GM23338 (cell line): ENCODE measurements at regions not wholly inside any gene's neighbourhood (a gene's known extent, or its start where the extent isn't known, plus 50 kb on each side); places are given as distances from the start of the nearest gene placed in this dataset.

Source experiments
- ATAC-seq: fragments of 200-7000 bp; cut with Tn5 transposase; 3 replicates; pipeline ENCODE4 v1.9.1; 2020
- DNase-seq: peaks from one replicate; pipeline ENCODE4 v3.0.0-alpha.2; 2015; ENCODE audit warnings: low spot score
- H2AFZ ChIP-seq: fragments of 200-600 bp; sonication (generic); 2 replicates; pipeline ENCODE4 v1.8.0; 2016; ENCODE audit warnings: antibody characterized with exemption, mild to moderate bottlenecking, moderate library complexity
- H3F3A ChIP-seq: fragments of 200-600 bp; sonication (generic); replicated peaks from 2 replicates; pipeline ENCODE4 v1.8.0; 2017; ENCODE audit warnings: antibody characterized with exemption, mixed run types, low read depth
- H3K27ac ChIP-seq: fragments of 200-600 bp; sonication (generic); 2 replicates; pipeline ENCODE4 v1.6.1; 2016; ENCODE audit warnings: low read depth
- H3K27me3 ChIP-seq: fragments of 200-600 bp; sonication (generic); 2 replicates; pipeline ENCODE4 v1.8.0; 2016; ENCODE audit warnings: mild to moderate bottlenecking, mixed run types, moderate library complexity; ENCODE audit not compliant: insufficient read depth
- H3K36me3 ChIP-seq: fragments of 200-600 bp; sonication (generic); 2 replicates; pipeline ENCODE4 v1.8.0; 2016; ENCODE audit warnings: mild to moderate bottlenecking; ENCODE audit not compliant: insufficient read depth
- H3K4me1 ChIP-seq: fragments of 200-600 bp; sonication (generic); 2 replicates; pipeline ENCODE4 v1.8.0; 2016; ENCODE audit warnings: mild to moderate bottlenecking, moderate library complexity; ENCODE audit not compliant: insufficient read depth
- H3K4me2 ChIP-seq: fragments of 200-600 bp; sonication (generic); 2 replicates; pipeline ENCODE4 v1.7.1; 2017; ENCODE audit warnings: mixed run types
- H3K4me3 ChIP-seq: fragments of 200-600 bp; sonication (generic); 2 replicates; pipeline ENCODE4 v1.6.1; 2016; ENCODE audit warnings: mixed run types
- H3K79me2 ChIP-seq: fragments of 200-600 bp; sonication (generic); replicated peaks from 2 replicates; pipeline ENCODE4 v1.8.0; 2017; ENCODE audit warnings: mild to moderate bottlenecking; ENCODE audit not compliant: insufficient read depth
- H3K9me2 ChIP-seq: fragments of 200-600 bp; sonication (generic); 2 replicates; pipeline ENCODE4 v1.8.0; 2017; ENCODE audit not compliant: insufficient read depth
- H4K20me1 ChIP-seq: fragments of 200-600 bp; sonication (generic); replicated peaks from 2 replicates; pipeline ENCODE4 v1.8.0; 2017; ENCODE audit warnings: mild to moderate bottlenecking; ENCODE audit not compliant: insufficient read depth
- H3K27ac Mint-ChIP-seq: 2 replicates; pipeline ENCODE4 v1.8.0; 2020; ENCODE audit warnings: inconsistent platforms, mild to moderate bottlenecking, moderate library complexity, mixed read lengths
- H3K27me3 Mint-ChIP-seq: 3 replicates; pipeline ENCODE4 v1.8.0; 2022; ENCODE audit warnings: low read depth, mild to moderate bottlenecking, moderate library complexity, mixed read lengths, inconsistent platforms; ENCODE audit not compliant: insufficient read depth, poor library complexity
- H3K36me3 Mint-ChIP-seq: 3 replicates; pipeline ENCODE4 v1.8.0; 2021; ENCODE audit warnings: low read depth, mild to moderate bottlenecking, inconsistent platforms, moderate library complexity, mixed read lengths
- H3K4me1 Mint-ChIP-seq: 3 replicates; pipeline ENCODE4 v1.8.0; 2020; ENCODE audit warnings: mild to moderate bottlenecking, inconsistent platforms, mixed read lengths
- H3K4me3 Mint-ChIP-seq: 3 replicates; pipeline ENCODE4 v1.8.0; 2021; ENCODE audit warnings: moderate library complexity, mild to moderate bottlenecking, inconsistent platforms, mixed read lengths
- H3K9me3 Mint-ChIP-seq: 3 replicates; pipeline ENCODE4 v1.8.0; 2020; ENCODE audit warnings: moderate library complexity, mild to moderate bottlenecking, inconsistent platforms, mixed read lengths
- CREB1 ChIP-seq: fragments of 250-450 bp; sonication (Bioruptor Pico); IDR thresholded peaks from 2 replicates; pipeline ENCODE4 v1.5.0; 2020; ENCODE audit warnings: low read depth, mild to moderate bottlenecking, moderate library complexity
- CTCF ChIP-seq, 2 experiments: fragments of 200-600 bp in 1 of 2; sonication (generic) in 1 of 2; conservative IDR thresholded peaks; 2 replicates each; pipeline versions ENCODE4 v1.5.1 to v1.6.1; 2016 to 2017; ENCODE audit warnings: antibody characterized with exemption in 2 of 2, low read depth in 2 of 2, mild to moderate bottlenecking in 2 of 2, moderate library complexity in 1 of 2
- ETS1 ChIP-seq: IDR thresholded peaks from 2 replicates; pipeline ENCODE4 v1.6.1; 2016; ENCODE audit warnings: antibody characterized with exemption
- EZH2 ChIP-seq: fragments of 200-600 bp; sonication (generic); IDR thresholded peaks from one replicate; pipeline ENCODE4 v1.8.0; 2017; ENCODE audit warnings: antibody characterized with exemption, mild to moderate bottlenecking, low read depth; ENCODE audit not compliant: unreplicated experiment
- JUNB ChIP-seq: IDR thresholded peaks from one replicate; pipeline ENCODE4 v1.6.1; 2016; ENCODE audit warnings: antibody characterized with exemption; ENCODE audit not compliant: unreplicated experiment
- POLR2AphosphoS5 ChIP-seq: IDR thresholded peaks from 2 replicates; pipeline ENCODE4 v1.6.1; 2016; ENCODE audit warnings: antibody characterized with exemption, low read depth
- REST ChIP-seq: IDR thresholded peaks from one replicate; pipeline ENCODE4 v1.6.1; 2018; ENCODE audit warnings: antibody characterized with exemption; ENCODE audit not compliant: unreplicated experiment
- ZNF114 ChIP-seq: fragments of 250-450 bp; sonication (Bioruptor Pico); IDR thresholded peaks from 2 replicates; pipeline ENCODE4 v1.5.0; 2020; ENCODE audit warnings: mild to moderate bottlenecking, moderate library complexity
- ZNF331 ChIP-seq: fragments of 250-450 bp; sonication (Bioruptor Pico); IDR thresholded peaks from 2 replicates; pipeline ENCODE4 v1.5.0; 2020; ENCODE audit warnings: low read depth, mild to moderate bottlenecking, moderate library complexity
- ZNF462 ChIP-seq: fragments of 250-450 bp; sonication (Bioruptor Pico); IDR thresholded peaks from 2 replicates; pipeline ENCODE4 v1.5.0; 2020; ENCODE audit warnings: mild to moderate bottlenecking, moderate library complexity

- no peak for TF ChIP-seq CTCF (conservative IDR thresholded peaks at IDR 0.05; ENCODE audit: low read depth in 2 of 2)
Observed at GRCh38 chr6:76510489-76510888, 438.0 kb upstream of the IMPG1 start (continued).

- H3K9me2 ChIP-seq, result no peaks in the 10 kb centered on the region
- H3K4me1 ChIP-seq, result no peaks in the 10 kb centered on the region
- H3K27me3 ChIP-seq, result no peaks in the 10 kb centered on the region
- H3F3A ChIP-seq, result no peaks in the 10 kb centered on the region
- no peak overlapping the region for H3K27ac ChIP-seq
- no peaks in the 10 kb centered on the region for H3K79me2 ChIP-seq
- DNase-seq (no peak), ATAC-seq (no peak)
- H3K27ac Mint-ChIP-seq, result no peak overlapping the region
- peak overlapping the region; percentile 24; the same call in 1 of the 2 replicates for H2AFZ ChIP-seq
- no peaks in the 10 kb centered on the region for H3K36me3 ChIP-seq
- no peaks in the 10 kb centered on the region for H4K20me1 ChIP-seq
- H3K4me3 ChIP-seq, result no peak overlapping the region
- H3K4me2 ChIP-seq, result no peak overlapping the region
- H3K4me3 Mint-ChIP-seq, result no peak overlapping the region
- peaks cover 9% of the 10 kb centered on the region for H3K9me3 Mint-ChIP-seq
- H3K36me3 Mint-ChIP-seq, result peaks cover 5% of the 10 kb centered on the region; the same call in 1 of the 3 replicates
- H3K4me1 Mint-ChIP-seq, result no peaks in the 10 kb centered on the region
- peaks cover 2% of the 10 kb centered on the region for H3K27me3 Mint-ChIP-seq
- TF ChIP-seq CREB1 (CRISPR knock-in tag) (no peak), POLR2AphosphoS5 (no peak), ZNF114 (CRISPR knock-in tag) (no peak), CTCF (conservative IDR thresholded peaks at IDR 0.05; ENCODE audit: low read depth in 2 of 2) (no peak), REST (no peak), ZNF462 (CRISPR knock-in tag) (no peak), JUNB (no peak), ZNF331 (CRISPR knock-in tag) (no peak), ETS1 (no peak), EZH2 (no peak)
Observed at GRCh38 chr6:76509397-76509796, 436.9 kb upstream of the IMPG1 start.
